PC-9 (cell line): ENCODE measurements at regions not wholly inside any gene's neighbourhood (a gene's known extent, or its start where the extent isn't known, plus 50 kb on each side); places are given as distances from the start of the nearest gene placed in this dataset.

Experiments
- BruUV-seq: library from RNA; stranded (reverse); fragments of 400-500 nt; replicated peaks from 2 replicates; lab custom pipeline; 2021; lab: Mats Ljungman, UMichigan
- CTCF ChIA-PET: fragments of 300-600 bp; sonication (Branson Sonifier 250); formaldehyde crosslinking; loops from one replicate; lab custom pipeline; 2022; ENCODE audit warnings: antibody characterized with exemption; lab: Charles Lee
- POLR2A ChIA-PET: fragments of 300-600 bp; sonication (Branson Sonifier 250); formaldehyde crosslinking; loops from one replicate; lab custom pipeline; 2022; ENCODE audit warnings: antibody characterized with exemption; ENCODE audit not compliant: unreplicated experiment; lab: Charles Lee
- DNase-seq, 2 experiments: peaks; one replicate each; pipeline versions ENCODE4 v3.0.0 to v3.0.0-alpha.2; 2015 to 2022; ENCODE audit warnings: mixed read lengths in 1 of 2
- H2AFZ ChIP-seq: fragments of 200-600 bp; sonication (generic); 2 replicates; pipeline ENCODE4 v1.8.1; 2017; ENCODE audit warnings: antibody characterized with exemption
- H3F3A ChIP-seq: fragments of 200-600 bp; sonication (generic); 2 replicates; pipeline ENCODE4 v1.8.1; 2017; ENCODE audit warnings: antibody characterized with exemption, mild to moderate bottlenecking, low read depth; ENCODE audit not compliant: insufficient read depth
- H3K27ac ChIP-seq: fragments of 200-600 bp; sonication (generic); 2 replicates; pipeline ENCODE4 v1.6.1; 2016; ENCODE audit warnings: mixed run types
- H3K27me3 ChIP-seq: fragments of 200-600 bp; sonication (generic); 2 replicates; pipeline ENCODE4 v1.6.1; 2016; ENCODE audit warnings: low read depth, mixed run types; ENCODE audit not compliant: insufficient read depth
- H3K36me3 ChIP-seq: fragments of 200-600 bp; sonication (generic); 2 replicates; pipeline ENCODE4 v1.6.1; 2016; ENCODE audit warnings: low read depth, mixed run types
- H3K4me1 ChIP-seq: fragments of 200-600 bp; sonication (generic); replicated peaks from 2 replicates; pipeline ENCODE4 v1.6.1; 2016; ENCODE audit warnings: mixed run types; ENCODE audit not compliant: insufficient read depth
- H3K4me2 ChIP-seq: fragments of 200-600 bp; sonication (generic); 2 replicates; pipeline ENCODE4 v1.6.1; 2017; ENCODE audit warnings: mixed run types
- H3K4me3 ChIP-seq: fragments of 200-600 bp; sonication (generic); 2 replicates; pipeline ENCODE4 v1.6.1; 2016; ENCODE audit warnings: mixed run types
- H3K79me2 ChIP-seq: fragments of 200-600 bp; sonication (generic); 2 replicates; pipeline ENCODE4 v1.6.1; 2017; ENCODE audit warnings: low read depth, mixed run types
- H3K9me2 ChIP-seq: fragments of 200-600 bp; sonication (generic); 2 replicates; pipeline ENCODE4 v1.8.1; 2017; ENCODE audit warnings: mild to moderate bottlenecking; ENCODE audit not compliant: insufficient read depth
- H3K9me3 ChIP-seq: fragments of 200-600 bp; sonication (generic); 2 replicates; pipeline ENCODE4 v1.8.1; 2016; ENCODE audit warnings: low read depth; ENCODE audit not compliant: insufficient read depth
- H4K20me1 ChIP-seq: fragments of 200-600 bp; sonication (generic); 2 replicates; pipeline ENCODE4 v1.8.1; 2017; ENCODE audit not compliant: insufficient read depth
- CTCF ChIP-seq: fragments of 200-600 bp; sonication (generic); conservative IDR thresholded peaks from 2 replicates; pipeline ENCODE4 v1.6.1; 2017; ENCODE audit warnings: mixed run types, antibody characterized with exemption, mild to moderate bottlenecking, moderate library complexity
- EZH2 ChIP-seq: fragments of 200-600 bp; sonication (generic); IDR thresholded peaks from 2 replicates; pipeline ENCODE4 v1.8.0; 2017; ENCODE audit warnings: antibody characterized with exemption, low read depth
- intact Hi-C: fragments of 100-400 bp; cut with micrococcal nuclease; formaldehyde crosslinking; loops from one replicate; pipeline ENCODE4 v1.10.0; 2022; ENCODE audit not compliant: unreplicated experiment

DNA sequence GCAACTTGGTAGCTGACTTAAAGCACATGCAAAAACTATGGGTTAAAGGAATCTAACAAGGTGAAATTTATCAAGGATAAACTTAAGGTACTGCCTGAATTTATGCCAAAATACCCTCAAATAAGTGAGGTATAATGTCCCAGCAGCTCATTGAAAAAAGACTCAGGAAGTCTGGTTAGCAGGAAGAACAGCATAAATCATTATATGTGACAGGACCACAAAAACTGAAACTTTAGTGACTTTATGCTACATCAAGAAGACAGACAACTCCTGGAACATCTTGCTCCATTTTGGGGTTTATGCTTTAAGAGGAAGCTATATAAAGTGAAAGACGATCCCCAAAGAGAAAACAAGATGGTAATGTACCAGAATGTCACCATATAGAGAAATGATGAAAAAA, 282.4 kb upstream of the ZNF462 start:
- no peak for DNase-seq
- no peak overlapping the region for H3K4me2 ChIP-seq
- no peak overlapping the region for H3K4me3 ChIP-seq
- no peaks in the 10 kb centered on the region for H3K9me3 ChIP-seq
- no peak overlapping the region for H3K27ac ChIP-seq
- ChIA-PET CTCF (no interaction called here), POLR2A (no interaction called here)
- H3K36me3 ChIP-seq = no peaks in the 10 kb centered on the region
- no peak overlapping the region for H2AFZ ChIP-seq
- intact Hi-C loops = no loop called here
- TF ChIP-seq EZH2 (no peak), CTCF (no peak)
- H3K27me3 ChIP-seq = no peaks in the 10 kb centered on the region
- H4K20me1 ChIP-seq = no peaks in the 10 kb centered on the region
- H3K9me2 ChIP-seq = no peaks in the 10 kb centered on the region
- no TSS peak for BruUV-seq
- no peaks in the 10 kb centered on the region for H3F3A ChIP-seq
- H3K79me2 ChIP-seq = no peaks in the 10 kb centered on the region
- no peaks in the 10 kb centered on the region for H3K4me1 ChIP-seq

GRCh38 chr9:106581973-106582372, 281.0 kb upstream of the ZNF462 start:
- Histone ChIP-seq H3K4me2 (no peak overlapping the region), H4K20me1 (no peaks in the 10 kb centered on the region), H2AFZ (no peak overlapping the region), H3K36me3 (no peaks in the 10 kb centered on the region), H3K4me1 (no peaks in the 10 kb centered on the region), H3K9me3 (no peaks in the 10 kb centered on the region), H3K9me2 (no peaks in the 10 kb centered on the region), H3K27ac (no peak overlapping the region), H3K79me2 (no peaks in the 10 kb centered on the region), H3K4me3 (no peak overlapping the region), H3F3A (no peaks in the 10 kb centered on the region), H3K27me3 (no peaks in the 10 kb centered on the region)
- intact Hi-C loops = no loop called here
- ChIA-PET POLR2A (no interaction called here), CTCF (no interaction called here)
- no TSS peak for BruUV-seq
- DNase-seq = no peak
- TF ChIP-seq EZH2 (no peak), CTCF (no peak)

DNA sequence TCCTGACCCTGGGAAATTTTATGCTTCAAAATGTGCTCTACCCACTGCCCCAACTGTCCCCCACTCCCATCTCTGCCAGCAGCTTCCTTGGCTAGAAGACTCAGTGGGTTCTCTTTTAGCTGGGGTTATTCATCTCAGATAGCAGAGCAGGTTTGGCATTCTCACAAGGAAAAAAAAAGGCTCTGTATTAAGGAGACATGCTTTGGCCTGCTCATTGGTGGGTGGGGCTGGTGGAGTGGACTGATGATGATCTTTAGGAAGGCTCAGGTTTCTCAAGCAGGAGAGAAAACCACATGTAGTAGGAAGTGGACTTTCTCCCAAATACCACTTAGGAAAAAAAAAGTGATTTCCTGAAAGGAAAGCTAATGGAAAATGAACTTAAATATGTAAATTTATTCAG, 279.2 kb upstream of the ZNF462 start:
- DNase-seq = no peak
- H3F3A ChIP-seq = no peaks in the 10 kb centered on the region
- no peak for TF ChIP-seq CTCF
- TF ChIP-seq EZH2 = no peak
- no peaks in the 10 kb centered on the region for H3K36me3 ChIP-seq
- H3K79me2 ChIP-seq = no peaks in the 10 kb centered on the region
- no peak overlapping the region for H3K27ac ChIP-seq
- no peaks in the 10 kb centered on the region for H3K27me3 ChIP-seq
- H3K4me1 ChIP-seq = peaks cover 5% of the 10 kb centered on the region
- no peaks in the 10 kb centered on the region for H3K9me3 ChIP-seq
- H4K20me1 ChIP-seq = no peaks in the 10 kb centered on the region
- intact Hi-C loops = no loop called here
- POLR2A ChIA-PET = no interaction called here
- BruUV-seq = no TSS peak
- H3K4me2 ChIP-seq = no peak overlapping the region
- CTCF ChIA-PET = no interaction called here
- H3K9me2 ChIP-seq = no peaks in the 10 kb centered on the region
- no peak overlapping the region for H2AFZ ChIP-seq
- H3K4me3 ChIP-seq = no peak overlapping the region
